NCI-H1930 (cell line): ENCODE measurements at regions not wholly inside any gene's neighbourhood (a gene's known extent, or its start where the extent isn't known, plus 50 kb on each side); places are given as distances from the start of the nearest gene placed in this dataset.
"Not testable (repeated sequence)": the region's sequence is repeated elsewhere in the genome, so short reads cannot be mapped to it uniquely, and the experiment has no call there.

Source experiments
- DNase-seq, 2 experiments: peaks; one replicate each; lab custom pipeline; 2025; lab: John Stamatoyannopoulos, UW

- no peak for DNase-seq
Observed at GRCh38 chr17:72175787-72176515, 55.1 kb downstream of the SOX9 start.

GRCh38 chr17:72176516-72176851, 55.7 kb downstream of the SOX9 start:
- DNase-seq: no peak

GRCh38 chr17:72176951-72177660, 56.3 kb downstream of the SOX9 start:
- no peak for DNase-seq

GRCh38 chr17:72177738-72178137, 56.9 kb downstream of the SOX9 start:
- DNase-seq: no peak

GRCh38 chr17:72182371-72182873, 61.6 kb downstream of the SOX9 start:
- DNase-seq: no peak

- no peak for DNase-seq
Observed at GRCh38 chr17:72183194-72183685, 62.4 kb downstream of the SOX9 start.

- DNase-seq: no peak
Observed at GRCh38 chr17:72184805-72185204, 64.0 kb downstream of the SOX9 start.

GRCh38 chr17:72185564-72185963, 64.7 kb downstream of the SOX9 start:
- no peak for DNase-seq

GRCh38 chr17:72187556-72187955, 66.7 kb downstream of the SOX9 start:
- DNase-seq: no peak

GRCh38 chr17:72188801-72189200, 68.0 kb downstream of the SOX9 start:
- DNase-seq: no peak

GRCh38 chr17:72189768-72190593, 69.2 kb downstream of the SOX9 start:
- DNase-seq: no peak

GRCh38 chr17:72191356-72191755, 70.5 kb downstream of the SOX9 start:
- DNase-seq: no peak

- DNase-seq: no peak
Observed at GRCh38 chr17:72191921-72192799, 71.3 kb downstream of the SOX9 start.

- DNase-seq: no peak
Observed at GRCh38 chr17:72192800-72193192, 72.0 kb downstream of the SOX9 start.

- no peak for DNase-seq
Observed at GRCh38 chr17:72193391-72194106, 72.7 kb downstream of the SOX9 start.

GRCh38 chr17:72194107-72194440, 73.3 kb downstream of the SOX9 start:
- not testable (repeated sequence) for DNase-seq

- no peak for DNase-seq
Observed at GRCh38 chr17:72199256-72199655, 78.4 kb downstream of the SOX9 start.

- no peak for DNase-seq
Observed at GRCh38 chr17:72204742-72205141, 83.9 kb downstream of the SOX9 start.

GRCh38 chr17:72205357-72205756, 84.5 kb downstream of the SOX9 start:
- DNase-seq: no peak

GRCh38 chr17:72205822-72206221, 85.0 kb downstream of the SOX9 start:
- no peak for DNase-seq

- DNase-seq: no peak
Observed at GRCh38 chr17:72206376-72206775, 85.6 kb downstream of the SOX9 start.
